ENCODE measurements at regions not wholly inside any gene's neighbourhood (a gene's known extent, or its start where the extent isn't known, plus 50 kb on each side); places are given as distances from the start of the nearest gene placed in this dataset.

- no peak for TF ChIP-seq CTCF (IDR thresholded peaks at IDR 0.05)
- TF ChIP-seq POLR2AphosphoS5 (IDR thresholded peaks at IDR 0.05; ENCODE audit: insufficient read depth in 1 of 2, low read depth in 1 of 2): no peak
- TF ChIP-seq POLR2A (IDR thresholded peaks at IDR 0.05): no peak
Measured at GRCh38 chr9:596703-597102, 244.8 kb upstream of the DMRT1 start.
